H9 (cell line): ENCODE measurements at regions not wholly inside any gene's neighbourhood (a gene's known extent, or its start where the extent isn't known, plus 50 kb on each side); places are given as distances from the start of the nearest gene placed in this dataset.

Experiments
- DNase-seq: peaks from one replicate; pipeline ENCODE4 v3.0.0-alpha.2; 2017
- H2AFZ ChIP-seq: one replicate; pipeline ENCODE4 v1.6.1; 2013; ENCODE audit warnings: mild to moderate bottlenecking, low read length, control low read depth, moderate library complexity
- H2AK5ac ChIP-seq: 2 replicates; pipeline ENCODE4 v1.6.1; 2013; ENCODE audit warnings: low read length, control low read depth, mixed read lengths; ENCODE audit not compliant: insufficient read length
- H2BK120ac ChIP-seq: one replicate; pipeline ENCODE4 v1.6.1; 2013; ENCODE audit warnings: low read depth, mild to moderate bottlenecking, low read length, control low read depth, inconsistent platforms; ENCODE audit not compliant: poor library complexity, severe bottlenecking
- H2BK12ac ChIP-seq: 2 replicates; pipeline ENCODE4 v1.6.1; 2013; ENCODE audit warnings: low read length, control low read depth, mixed read lengths, low read depth; ENCODE audit not compliant: insufficient read length
- H2BK15ac ChIP-seq: 2 replicates; pipeline ENCODE4 v1.6.1; 2013; ENCODE audit warnings: low read depth, low read length, control low read depth
- H2BK20ac ChIP-seq: one replicate; pipeline ENCODE4 v1.6.1; 2013; ENCODE audit warnings: low read depth, mild to moderate bottlenecking, low read length, control low read depth, inconsistent platforms; ENCODE audit not compliant: poor library complexity, severe bottlenecking
- H2BK5ac ChIP-seq: 2 replicates; pipeline ENCODE4 v1.6.1; 2013; ENCODE audit warnings: low read length, control low read depth, mixed read lengths; ENCODE audit not compliant: insufficient read length
- H3K14ac ChIP-seq: 2 replicates; pipeline ENCODE4 v1.6.1; 2013; ENCODE audit warnings: low read length, control low read depth; ENCODE audit not compliant: insufficient read depth
- H3K18ac ChIP-seq: 2 replicates; pipeline ENCODE4 v1.6.1; 2013; ENCODE audit warnings: low read depth, mild to moderate bottlenecking, mixed read lengths, low read length, control low read depth; ENCODE audit not compliant: insufficient read length
- H3K23ac ChIP-seq: 2 replicates; pipeline ENCODE4 v1.6.1; 2013; ENCODE audit warnings: low read length, control low read depth, mixed read lengths, low read depth; ENCODE audit not compliant: insufficient read length
- H3K23me2 ChIP-seq: 2 replicates; pipeline ENCODE4 v1.6.1; 2013; ENCODE audit warnings: low read depth, mild to moderate bottlenecking, mixed read lengths, low read length, control low read depth; ENCODE audit not compliant: insufficient read length, poor library complexity, severe bottlenecking
- H3K27ac ChIP-seq: 2 replicates; pipeline ENCODE4 v1.5.1; 2013; ENCODE audit warnings: low read length, control low read depth, mixed read lengths, low read depth; ENCODE audit not compliant: insufficient read length
- H3K27me3 ChIP-seq: 2 replicates; pipeline ENCODE4 v1.6.1; 2013; ENCODE audit warnings: low read length, control low read depth, inconsistent platforms; ENCODE audit not compliant: insufficient read depth
- H3K4ac ChIP-seq: 2 replicates; pipeline ENCODE4 v1.6.1; 2013; ENCODE audit warnings: low read depth, mild to moderate bottlenecking, control low read depth, inconsistent platforms, low read length, moderate library complexity
- H3K4me1 ChIP-seq: 2 replicates; pipeline ENCODE4 v1.6.1; 2013; ENCODE audit warnings: low read length, control low read depth, inconsistent platforms; ENCODE audit not compliant: insufficient read depth
- H3K4me2 ChIP-seq: 2 replicates; pipeline ENCODE4 v1.6.1; 2013; ENCODE audit warnings: low read length, control low read depth, mixed read lengths; ENCODE audit not compliant: insufficient read length, insufficient read depth
- H3K56ac ChIP-seq: 2 replicates; pipeline ENCODE4 v1.6.1; 2013; ENCODE audit warnings: low read depth, mild to moderate bottlenecking, mixed read lengths, low read length, control low read depth; ENCODE audit not compliant: insufficient read length
- H3K79me1 ChIP-seq: 2 replicates; pipeline ENCODE4 v1.6.1; 2013; ENCODE audit warnings: low read depth, mild to moderate bottlenecking, moderate library complexity, low read length, control low read depth, inconsistent platforms; ENCODE audit not compliant: insufficient read depth, poor library complexity, severe bottlenecking
- H3K79me2 ChIP-seq: 2 replicates; pipeline ENCODE4 v1.6.1; 2013; ENCODE audit warnings: low read length, control low read depth, inconsistent platforms; ENCODE audit not compliant: insufficient read depth
- H3K9ac ChIP-seq: 2 replicates; pipeline ENCODE4 v1.6.1; 2013; ENCODE audit warnings: low read length, control low read depth, mixed read lengths; ENCODE audit not compliant: insufficient read length; ENCODE audit errors: extremely low read depth
- H3K9me3 ChIP-seq: one replicate; pipeline ENCODE4 v1.6.1; 2013; ENCODE audit warnings: low read depth, low read length, inconsistent platforms; ENCODE audit not compliant: control insufficient read depth
- H3T11ph ChIP-seq: one replicate; pipeline ENCODE4 v1.6.1; 2013; ENCODE audit warnings: mild to moderate bottlenecking, low read length, control low read depth, inconsistent platforms
- H4K20me1 ChIP-seq: one replicate; pipeline ENCODE4 v1.6.1; 2013; ENCODE audit not compliant: control insufficient read depth, insufficient read length, insufficient read depth
- H4K5ac ChIP-seq: 2 replicates; pipeline ENCODE4 v1.6.1; 2013; ENCODE audit warnings: low read depth, mild to moderate bottlenecking, mixed read lengths, low read length, control low read depth; ENCODE audit not compliant: insufficient read length
- H4K8ac ChIP-seq: replicated peaks from 2 replicates; pipeline ENCODE4 v1.6.1; 2013; ENCODE audit warnings: low read length, control low read depth, mixed read lengths, low read depth; ENCODE audit not compliant: insufficient read length
- H4K91ac ChIP-seq: 2 replicates; pipeline ENCODE4 v1.6.1; 2013; ENCODE audit warnings: low read depth, mild to moderate bottlenecking, moderate library complexity, mixed read lengths, low read length, control low read depth; ENCODE audit not compliant: insufficient read length
- H3K27ac Mint-ChIP-seq, 3 experiments: 2 replicates in 2 of 3; 3 replicates in 1 of 3; pipeline ENCODE4 v1.8.0; 2020 to 2021; ENCODE audit warnings: mixed read lengths in 3 of 3, mild to moderate bottlenecking in 1 of 3, moderate library complexity in 1 of 3
- H3K27me3 Mint-ChIP-seq: 2 replicates; pipeline ENCODE4 v1.8.0; 2021; ENCODE audit warnings: low read depth, mild to moderate bottlenecking, moderate library complexity, mixed read lengths
- H3K36me3 Mint-ChIP-seq, 3 experiments: 2 replicates in 2 of 3; 3 replicates in 1 of 3; pipeline ENCODE4 v1.8.0; 2020 to 2021; ENCODE audit warnings: low read depth in 3 of 3, mixed read lengths in 3 of 3; ENCODE audit not compliant: insufficient read depth in 1 of 3
- H3K4me1 Mint-ChIP-seq, 2 experiments: 2 replicates each; pipeline ENCODE4 v1.8.0; 2020; ENCODE audit warnings: mixed read lengths in 2 of 2
- H3K4me3 Mint-ChIP-seq, 2 experiments: 2 replicates in 1 of 2; 3 replicates in 1 of 2; pipeline ENCODE4 v1.8.0; 2020 to 2021; ENCODE audit warnings: mild to moderate bottlenecking in 2 of 2, mixed read lengths in 2 of 2, moderate library complexity in 1 of 2
- H3K9me3 Mint-ChIP-seq, 2 experiments: 2 replicates in 1 of 2; 3 replicates in 1 of 2; pipeline ENCODE4 v1.8.0; 2020; ENCODE audit warnings: mild to moderate bottlenecking in 2 of 2, mixed read lengths in 2 of 2, moderate library complexity in 1 of 2
- WGBS: extraction: QIAGEN DNeasy Blood & Tissue Kit; methylation state at CpG from one replicate; pipeline ENCODE4 v1.1.7; 2013; ENCODE audit warnings: missing lambda C conversion rate, low lambda C conversion rate, mixed read lengths; ENCODE audit not compliant: insufficient read length; ENCODE audit errors: extremely low coverage; 5-methylcytosine and 5-hydroxymethylcytosine counted together
- TF ChIP-seq, protein P1 (sequence below): fragments of 200-600 bp; sonication (generic); conservative IDR thresholded peaks from 3 replicates; pipeline ENCODE4 v1.8.0; 2021; ENCODE audit warnings: antibody characterized with exemption, mild to moderate bottlenecking

DNA sequence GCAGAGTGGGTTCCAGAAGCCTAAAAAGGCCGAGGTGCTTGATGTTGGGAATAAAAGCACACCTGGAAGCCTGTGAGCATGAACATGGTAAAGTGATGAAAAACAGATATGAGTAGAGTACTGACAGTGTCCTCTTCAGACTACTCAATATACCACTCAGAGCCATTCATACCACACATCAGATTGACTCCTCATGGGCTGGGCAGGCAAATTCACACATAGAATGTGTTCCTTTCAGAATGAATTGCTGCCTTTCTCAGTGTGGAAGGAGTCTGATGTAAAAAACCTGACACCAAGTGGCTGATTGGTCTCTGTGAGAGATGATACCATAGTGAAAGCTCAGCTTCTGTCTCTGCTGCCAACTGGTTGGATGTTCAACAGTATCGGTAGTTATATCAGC, 442.7 kb downstream of the RAPGEF2 start:
- H3K9me3 ChIP-seq = no peaks in the 10 kb centered on the region
- H2BK20ac ChIP-seq = no peak overlapping the region
- no peak overlapping the region for H2AFZ ChIP-seq
- no peaks in the 10 kb centered on the region for H3K27me3 ChIP-seq
- no peak overlapping the region for H2BK12ac ChIP-seq
- H3K9ac ChIP-seq = no peak overlapping the region
- no peak overlapping the region for H3K4ac ChIP-seq
- Mint-ChIP-seq H3K4me1 (peaks cover 14 to 18% of the 10 kb centered on the region in 2 experiments), H3K4me3 (no peak overlapping the region), H3K9me3 (no peaks in the 10 kb centered on the region; a peak in 1 of 5 replicates), H3K27ac (no peak overlapping the region), H3K27me3 (no peaks in the 10 kb centered on the region), H3K36me3 (no peaks in the 10 kb centered on the region; a peak in 1 of 7 replicates)
- WGBS = no CpG with 5 or more reads among the region's 2 CpGs
- no peaks in the 10 kb centered on the region for H3K79me1 ChIP-seq
- H3K23ac ChIP-seq = no peak overlapping the region
- TF ChIP-seq, protein P1, sequence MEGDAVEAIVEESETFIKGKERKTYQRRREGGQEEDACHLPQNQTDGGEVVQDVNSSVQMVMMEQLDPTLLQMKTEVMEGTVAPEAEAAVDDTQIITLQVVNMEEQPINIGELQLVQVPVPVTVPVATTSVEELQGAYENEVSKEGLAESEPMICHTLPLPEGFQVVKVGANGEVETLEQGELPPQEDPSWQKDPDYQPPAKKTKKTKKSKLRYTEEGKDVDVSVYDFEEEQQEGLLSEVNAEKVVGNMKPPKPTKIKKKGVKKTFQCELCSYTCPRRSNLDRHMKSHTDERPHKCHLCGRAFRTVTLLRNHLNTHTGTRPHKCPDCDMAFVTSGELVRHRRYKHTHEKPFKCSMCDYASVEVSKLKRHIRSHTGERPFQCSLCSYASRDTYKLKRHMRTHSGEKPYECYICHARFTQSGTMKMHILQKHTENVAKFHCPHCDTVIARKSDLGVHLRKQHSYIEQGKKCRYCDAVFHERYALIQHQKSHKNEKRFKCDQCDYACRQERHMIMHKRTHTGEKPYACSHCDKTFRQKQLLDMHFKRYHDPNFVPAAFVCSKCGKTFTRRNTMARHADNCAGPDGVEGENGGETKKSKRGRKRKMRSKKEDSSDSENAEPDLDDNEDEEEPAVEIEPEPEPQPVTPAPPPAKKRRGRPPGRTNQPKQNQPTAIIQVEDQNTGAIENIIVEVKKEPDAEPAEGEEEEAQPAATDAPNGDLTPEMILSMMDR = no peak
- no peaks in the 10 kb centered on the region; the same call in 1 of the 2 replicates for H3K4me1 ChIP-seq
- H3T11ph ChIP-seq = no peak overlapping the region
- no peak overlapping the region for H2BK15ac ChIP-seq
- no peaks in the 10 kb centered on the region for H4K20me1 ChIP-seq
- no peak overlapping the region for H3K14ac ChIP-seq
- H4K5ac ChIP-seq = no peak overlapping the region
- DNase-seq = no peak
- no peak overlapping the region for H4K8ac ChIP-seq
- no peaks in the 10 kb centered on the region for H3K23me2 ChIP-seq
- H4K91ac ChIP-seq = no peak overlapping the region
- H2AK5ac ChIP-seq = no peak overlapping the region
- no peak overlapping the region for H3K4me2 ChIP-seq
- H2BK120ac ChIP-seq = no peak overlapping the region
- H3K27ac ChIP-seq = no peak overlapping the region
- no peak overlapping the region for H3K18ac ChIP-seq
- H2BK5ac ChIP-seq = no peak overlapping the region
- H3K79me2 ChIP-seq = no peaks in the 10 kb centered on the region
- H3K56ac ChIP-seq = no peak overlapping the region
